Osteoblast (primary cell): ENCODE measurements at regions not wholly inside any gene's neighbourhood (a gene's known extent, or its start where the extent isn't known, plus 50 kb on each side); places are given as distances from the start of the nearest gene placed in this dataset.

ENCODE experiments used
- DNase-seq: peaks from one replicate; pipeline ENCODE4 v3.0.0; 2011; ENCODE audit warnings: low spot score, mixed read lengths; ENCODE audit not compliant: insufficient read length; ENCODE audit errors: missing footprints
- H2AFZ ChIP-seq: 2 replicates; pipeline ENCODE4 v1.6.0; 2011; ENCODE audit warnings: mild to moderate bottlenecking, low read length
- H3K27ac ChIP-seq: 2 replicates; pipeline ENCODE4 v1.5.1; 2011; ENCODE audit warnings: mild to moderate bottlenecking, low read depth, low read length, moderate library complexity
- H3K27me3 ChIP-seq: 2 replicates; pipeline ENCODE4 v1.6.0; 2012; ENCODE audit warnings: mild to moderate bottlenecking, control low read depth, inconsistent platforms, low read length, moderate library complexity; ENCODE audit not compliant: insufficient read depth
- H3K36me3 ChIP-seq: 2 replicates; pipeline ENCODE4 v1.5.1; 2011; ENCODE audit warnings: mild to moderate bottlenecking, low read length, control low read depth, moderate library complexity; ENCODE audit not compliant: insufficient read depth
- H3K4me1 ChIP-seq: 2 replicates; pipeline ENCODE4 v1.5.1; 2011; ENCODE audit warnings: mild to moderate bottlenecking, low read length, control low read depth, moderate library complexity; ENCODE audit not compliant: insufficient read depth
- H3K4me2 ChIP-seq: 2 replicates; pipeline ENCODE4 v1.6.0; 2011; ENCODE audit warnings: mild to moderate bottlenecking, low read length; ENCODE audit not compliant: insufficient read depth
- H3K4me3 ChIP-seq: fragments of 200-600 bp; sonication (generic); 3 replicates; pipeline ENCODE4 v1.5.1; 2012; ENCODE audit warnings: mild to moderate bottlenecking, low read length, inconsistent platforms; ENCODE audit not compliant: insufficient read depth
- H3K79me2 ChIP-seq: 2 replicates; pipeline ENCODE4 v1.6.0; 2012; ENCODE audit warnings: mild to moderate bottlenecking, low read length, control low read depth, inconsistent platforms; ENCODE audit not compliant: insufficient read depth
- H3K9me3 ChIP-seq: 2 replicates; pipeline ENCODE4 v1.5.1; 2011; ENCODE audit warnings: low read depth, low read length, control low read depth
- H4K20me1 ChIP-seq: 2 replicates; pipeline ENCODE4 v1.6.0; 2012; ENCODE audit warnings: mild to moderate bottlenecking, low read length, control low read depth; ENCODE audit not compliant: insufficient read depth
- TF ChIP-seq, protein P1 (sequence below): IDR thresholded peaks from 2 replicates; pipeline ENCODE4 v1.5.1; 2011; ENCODE audit warnings: mild to moderate bottlenecking, low read depth, low read length, moderate library complexity; ENCODE audit errors: extremely low read depth

- H3K4me3 ChIP-seq: no peak overlapping the region
- no peak overlapping the region for H3K4me2 ChIP-seq
- TF ChIP-seq, protein P1, sequence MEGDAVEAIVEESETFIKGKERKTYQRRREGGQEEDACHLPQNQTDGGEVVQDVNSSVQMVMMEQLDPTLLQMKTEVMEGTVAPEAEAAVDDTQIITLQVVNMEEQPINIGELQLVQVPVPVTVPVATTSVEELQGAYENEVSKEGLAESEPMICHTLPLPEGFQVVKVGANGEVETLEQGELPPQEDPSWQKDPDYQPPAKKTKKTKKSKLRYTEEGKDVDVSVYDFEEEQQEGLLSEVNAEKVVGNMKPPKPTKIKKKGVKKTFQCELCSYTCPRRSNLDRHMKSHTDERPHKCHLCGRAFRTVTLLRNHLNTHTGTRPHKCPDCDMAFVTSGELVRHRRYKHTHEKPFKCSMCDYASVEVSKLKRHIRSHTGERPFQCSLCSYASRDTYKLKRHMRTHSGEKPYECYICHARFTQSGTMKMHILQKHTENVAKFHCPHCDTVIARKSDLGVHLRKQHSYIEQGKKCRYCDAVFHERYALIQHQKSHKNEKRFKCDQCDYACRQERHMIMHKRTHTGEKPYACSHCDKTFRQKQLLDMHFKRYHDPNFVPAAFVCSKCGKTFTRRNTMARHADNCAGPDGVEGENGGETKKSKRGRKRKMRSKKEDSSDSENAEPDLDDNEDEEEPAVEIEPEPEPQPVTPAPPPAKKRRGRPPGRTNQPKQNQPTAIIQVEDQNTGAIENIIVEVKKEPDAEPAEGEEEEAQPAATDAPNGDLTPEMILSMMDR: no peak
- no peaks in the 10 kb centered on the region for H4K20me1 ChIP-seq
- no peaks in the 10 kb centered on the region for H3K79me2 ChIP-seq
- H3K27ac ChIP-seq: no peak overlapping the region
- H3K9me3 ChIP-seq: no peaks in the 10 kb centered on the region
- no peaks in the 10 kb centered on the region for H3K4me1 ChIP-seq
- no peak for DNase-seq
- H3K36me3 ChIP-seq: no peaks in the 10 kb centered on the region
- no peak overlapping the region for H2AFZ ChIP-seq
- H3K27me3 ChIP-seq: peaks cover 4% of the 10 kb centered on the region
Observed at GRCh38 chr18:22513721-22514481, 96.2 kb upstream of the CTAGE1 start.

- peaks cover 4% of the 10 kb centered on the region for H3K27me3 ChIP-seq
Observed at GRCh38 chr18:22514655-22515054, 96.9 kb upstream of the CTAGE1 start.

GRCh38 chr18:22515250-22515649, 97.5 kb upstream of the CTAGE1 start:
- no peaks in the 10 kb centered on the region for H4K20me1 ChIP-seq
- H3K4me2 ChIP-seq: no peak overlapping the region
- H2AFZ ChIP-seq: no peak overlapping the region
- peaks cover 4% of the 10 kb centered on the region for H3K27me3 ChIP-seq
- TF ChIP-seq, protein P1: no peak
- H3K36me3 ChIP-seq: no peaks in the 10 kb centered on the region
- no peak for DNase-seq
- H3K79me2 ChIP-seq: no peaks in the 10 kb centered on the region
- no peaks in the 10 kb centered on the region for H3K4me1 ChIP-seq
- H3K4me3 ChIP-seq: no peak overlapping the region
- no peaks in the 10 kb centered on the region for H3K9me3 ChIP-seq
- H3K27ac ChIP-seq: no peak overlapping the region

More at GRCh38 chr18:22514655-22515054, 96.9 kb upstream of the CTAGE1 start:
- no peaks in the 10 kb centered on the region for H3K79me2 ChIP-seq
- no peaks in the 10 kb centered on the region for H4K20me1 ChIP-seq
- TF ChIP-seq, protein P1: no peak
- H2AFZ ChIP-seq: no peak overlapping the region
- H3K36me3 ChIP-seq: no peaks in the 10 kb centered on the region
- no peak overlapping the region for H3K27ac ChIP-seq
- no peak for DNase-seq
- H3K4me1 ChIP-seq: no peaks in the 10 kb centered on the region
- H3K9me3 ChIP-seq: no peaks in the 10 kb centered on the region
- no peak overlapping the region for H3K4me2 ChIP-seq
- no peak overlapping the region for H3K4me3 ChIP-seq

- Histone ChIP-seq H4K20me1 (no peaks in the 10 kb centered on the region), H3K4me1 (no peaks in the 10 kb centered on the region), H3K27me3 (peaks cover 4% of the 10 kb centered on the region), H3K36me3 (no peaks in the 10 kb centered on the region), H3K79me2 (no peaks in the 10 kb centered on the region), H3K4me3 (no peak overlapping the region), H3K9me3 (no peaks in the 10 kb centered on the region), H3K27ac (no peak overlapping the region), H2AFZ (no peak overlapping the region), H3K4me2 (no peak overlapping the region)
- no peak for DNase-seq
- TF ChIP-seq, protein P1: no peak
Observed at GRCh38 chr18:22517356-22517755, 99.6 kb upstream of the CTAGE1 start.
